GM18508 (cell line): ENCODE measurements at regions not wholly inside any gene's neighbourhood (a gene's known extent, or its start where the extent isn't known, plus 50 kb on each side); places are given as distances from the start of the nearest gene placed in this dataset.

Experiments used
- ATAC-seq: cut with Tn5 transposase; IDR thresholded peaks from one replicate; pipeline ENCODE4 v1.9.1; 2021; ENCODE audit warnings: moderate number of reproducible peaks; ENCODE audit not compliant: insufficient read depth, unreplicated experiment

GRCh38 chr18:67710639-67711038, 194.1 kb upstream of the DSEL start:
- ATAC-seq = no peak

- ATAC-seq = no peak
Observed at GRCh38 chr18:67705748-67706147, 189.2 kb upstream of the DSEL start.

GRCh38 chr18:67695684-67696083, 179.2 kb upstream of the DSEL start:
- no peak for ATAC-seq

GRCh38 chr18:67694787-67695186, 178.3 kb upstream of the DSEL start:
- ATAC-seq = no peak

GRCh38 chr18:67692811-67693210, 176.3 kb upstream of the DSEL start:
- ATAC-seq = no peak

GRCh38 chr18:67682516-67682915, 166.0 kb upstream of the DSEL start:
- no peak for ATAC-seq

GRCh38 chr18:67677489-67677888, 161.0 kb upstream of the DSEL start:
- ATAC-seq = no peak

GRCh38 chr18:67672716-67673115, 156.2 kb upstream of the DSEL start:
- ATAC-seq = no peak

GRCh38 chr18:67672155-67672554, 155.6 kb upstream of the DSEL start:
- ATAC-seq = no peak

GRCh38 chr18:67670024-67670543, 153.6 kb upstream of the DSEL start:
- no peak for ATAC-seq

- ATAC-seq = no peak
Observed at GRCh38 chr18:67665266-67665665, 148.7 kb upstream of the DSEL start.

GRCh38 chr18:67662996-67663395, 146.5 kb upstream of the DSEL start:
- ATAC-seq = no peak

GRCh38 chr18:67661555-67661954, 145.0 kb upstream of the DSEL start:
- no peak for ATAC-seq

- no peak for ATAC-seq
Observed at GRCh38 chr18:67654101-67654500, 137.6 kb upstream of the DSEL start.

GRCh38 chr18:67652288-67652687, 135.8 kb upstream of the DSEL start:
- no peak for ATAC-seq

- ATAC-seq = no peak
Observed at GRCh38 chr18:67651438-67651837, 134.9 kb upstream of the DSEL start.

- no peak for ATAC-seq
Observed at GRCh38 chr18:67650686-67651385, 134.3 kb upstream of the DSEL start.

GRCh38 chr18:67646890-67647289, 130.4 kb upstream of the DSEL start:
- ATAC-seq = no peak

GRCh38 chr18:67644226-67644625, 127.7 kb upstream of the DSEL start:
- ATAC-seq = no peak

GRCh38 chr18:67639872-67640271, 123.4 kb upstream of the DSEL start:
- ATAC-seq = no peak

GRCh38 chr18:67636597-67637385, 120.3 kb upstream of the DSEL start:
- no peak for ATAC-seq
